ENCODE measurements at regions not wholly inside any gene's neighbourhood (a gene's known extent, or its start where the extent isn't known, plus 50 kb on each side); places are given as distances from the start of the nearest gene placed in this dataset.

DNA sequence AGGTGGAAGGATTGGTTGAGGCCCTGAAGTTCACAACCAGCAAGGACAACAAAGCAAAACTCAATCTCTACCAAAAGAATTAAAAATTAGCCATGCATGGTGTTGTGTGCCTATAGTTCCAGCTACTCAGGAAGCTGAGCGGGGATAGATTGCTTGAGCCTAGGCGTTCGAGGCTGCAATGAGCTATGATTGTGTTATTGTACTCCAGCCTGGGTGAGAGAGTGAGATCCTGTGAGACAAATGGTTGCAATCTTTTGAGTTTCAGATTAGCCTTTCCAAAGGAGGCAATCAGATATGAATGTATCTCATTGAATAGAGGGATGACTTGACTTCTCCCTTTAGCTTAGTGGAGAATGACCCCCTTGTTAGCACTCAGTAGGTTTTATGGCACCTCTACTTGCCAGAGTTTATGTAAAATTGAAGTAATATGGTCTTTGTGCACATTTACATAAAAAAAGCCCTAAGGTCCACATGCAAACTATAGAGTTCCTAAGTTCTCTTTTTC, 105.6 kb upstream of the OLFM3 start (continued):
- TF ChIP-seq CHD7 (IDR thresholded peaks at IDR 0.05; ENCODE audit: insufficient replicate concordance, low read length) (no peak), TAF1 (IDR thresholded peaks at IDR 0.05; ENCODE audit: low read depth, low read length) (no peak), CBX5 (IDR thresholded peaks at IDR 0.05; ENCODE audit: low read depth, low read length) (no peak), CEBPB (IDR thresholded peaks at IDR 0.05; ENCODE audit: low read depth, low read length) (no peak), SP1 (IDR thresholded peaks at IDR 0.05; ENCODE audit: low read depth, low read length) (no peak), TEAD4 (IDR thresholded peaks at IDR 0.05; ENCODE audit: low read depth, low read length) (no peak)

All from H1 (cell line).